AG04449 (cell line): ENCODE measurements at regions not wholly inside any gene's neighbourhood (a gene's known extent, or its start where the extent isn't known, plus 50 kb on each side); places are given as distances from the start of the nearest gene placed in this dataset.
"Not testable (repeated sequence)": the region's sequence is repeated elsewhere in the genome, so short reads cannot be mapped to it uniquely, and the experiment has no call there.

Experiments used
- CTCF ChIA-PET: fragments of 350-600 bp; formaldehyde crosslinking; extraction: SDS; loops from one replicate; lab custom pipeline; 2021; ENCODE audit warnings: antibody characterized with exemption; lab: Yijun Ruan, JAX
- POLR2A ChIA-PET: fragments of 400-600, 350-600 bp; formaldehyde crosslinking; extraction: SDS; loops from one replicate; lab custom pipeline; 2020; ENCODE audit warnings: antibody characterized with exemption, inconsistent platforms; lab: Yijun Ruan, JAX
- DNase-seq: peaks from one replicate; pipeline ENCODE4 v3.0.0-alpha.2; 2010; ENCODE audit warnings: low read depth, low spot score
- H3K4me3 ChIP-seq: 2 replicates; pipeline ENCODE4 v1.5.1; 2011; ENCODE audit warnings: low read depth, mild to moderate bottlenecking, control low read depth, low read length
- CTCF ChIP-seq: IDR thresholded peaks from one replicate; pipeline ENCODE4 v1.5.1; 2011; ENCODE audit warnings: mild to moderate bottlenecking, moderate library complexity, low read length, control low read depth, inconsistent platforms; ENCODE audit not compliant: insufficient read depth; ENCODE audit errors: missing control alignments

DNA sequence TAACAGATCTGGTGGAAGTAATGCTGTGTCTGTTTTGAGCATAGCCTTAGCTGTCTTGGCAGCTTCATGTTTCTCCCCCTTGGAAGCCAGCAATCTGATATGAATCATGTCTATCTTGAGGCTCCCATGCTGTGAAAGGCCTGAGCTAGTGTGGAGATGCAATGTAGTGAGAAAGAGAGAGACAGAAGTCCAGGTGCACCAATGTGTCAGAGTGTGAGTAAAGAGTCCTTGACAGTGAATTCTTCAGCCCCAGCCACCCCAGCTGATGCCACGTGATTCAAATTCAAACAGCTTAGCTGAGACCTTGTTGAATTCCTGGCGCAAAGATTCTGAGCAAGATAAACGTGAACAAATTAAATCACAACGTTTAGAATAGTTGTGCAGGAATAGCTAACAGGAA is 704.2 kb downstream of the EDEM1 start:
- no peak for TF ChIP-seq CTCF
- POLR2A ChIA-PET: no interaction called here
- no peak for DNase-seq
- H3K4me3 ChIP-seq: no peak overlapping the region
- CTCF ChIA-PET: no interaction called here

DNA sequence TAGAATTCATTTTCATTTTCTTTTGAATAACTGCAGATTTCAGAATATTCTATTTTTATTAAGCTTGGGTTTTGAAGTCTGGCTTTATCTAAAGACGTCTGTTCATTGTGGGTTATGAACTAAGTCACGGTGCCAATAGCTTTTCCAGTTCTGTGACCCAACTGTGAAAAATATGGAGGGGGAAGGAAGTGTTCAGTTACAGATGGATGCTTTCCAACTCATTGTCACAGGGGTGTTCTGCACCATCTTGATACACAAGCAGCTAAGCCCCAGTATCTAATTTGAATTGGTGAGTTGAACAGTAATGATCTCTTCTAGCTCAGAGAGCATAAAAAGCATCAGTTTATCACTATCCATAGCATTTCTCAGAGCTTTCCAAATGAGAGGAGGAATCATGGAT is 710.6 kb downstream of the EDEM1 start:
- no peak for DNase-seq
- CTCF ChIA-PET: no interaction called here
- no peak for TF ChIP-seq CTCF
- H3K4me3 ChIP-seq: no peak overlapping the region
- POLR2A ChIA-PET: no interaction called here

DNA sequence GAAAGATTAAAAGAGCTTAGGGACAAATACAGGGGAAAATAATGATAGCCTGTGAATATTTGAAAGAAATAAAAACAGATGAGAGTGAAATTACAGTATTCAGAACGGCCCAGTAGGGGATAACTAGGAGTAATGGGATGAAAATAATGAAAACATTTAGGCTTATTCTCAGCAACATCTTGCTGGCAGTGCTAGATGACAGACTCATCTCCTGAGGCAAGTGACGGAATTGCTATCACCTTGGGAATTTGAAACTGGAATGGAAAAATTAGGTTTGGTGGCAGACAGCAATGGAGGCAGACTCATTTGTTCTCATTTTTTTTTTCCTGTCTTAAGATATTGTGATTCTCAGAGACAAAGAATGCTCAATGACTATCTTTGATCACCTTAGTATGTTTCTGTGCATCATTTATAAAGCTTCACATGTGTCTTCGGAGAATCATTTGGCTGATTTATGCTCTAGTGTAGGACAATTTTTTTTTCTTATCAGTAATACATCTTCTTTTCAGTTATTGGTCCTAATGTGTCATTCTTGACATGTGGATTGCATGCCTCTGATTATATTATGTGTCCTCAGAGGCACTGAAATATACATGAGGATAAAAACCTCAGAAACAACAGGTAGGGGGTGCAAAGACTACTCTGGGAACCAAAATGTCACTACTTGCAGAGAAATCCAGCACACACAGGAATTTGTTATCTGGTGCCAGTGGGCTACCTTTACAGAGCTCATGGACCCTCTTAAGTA is 711.7 kb downstream of the EDEM1 start:
- no peak for TF ChIP-seq CTCF
- no peak overlapping the region for H3K4me3 ChIP-seq
- ChIA-PET POLR2A (no interaction called here), CTCF (no interaction called here)
- no peak for DNase-seq

DNA sequence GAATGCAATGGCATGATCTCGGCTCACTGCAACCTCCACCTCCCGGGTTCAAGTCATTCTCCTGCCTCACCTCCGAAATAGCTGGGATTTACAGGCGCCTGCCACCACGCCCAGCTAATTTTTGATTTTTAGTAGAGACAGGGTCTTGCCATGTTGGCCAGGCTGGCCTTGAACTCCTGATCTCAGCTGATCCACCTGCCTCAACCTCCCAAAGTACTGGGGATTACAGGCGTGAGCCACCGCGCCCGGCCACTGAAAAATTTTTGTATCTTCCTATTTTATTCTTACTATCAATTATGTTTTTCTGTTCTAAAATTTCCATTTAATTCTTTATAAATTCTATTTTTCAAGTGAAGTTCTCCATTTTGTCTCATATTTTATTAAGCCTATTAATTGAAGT is 730.4 kb downstream of the EDEM1 start:
- no peak for TF ChIP-seq CTCF
- DNase-seq: no peak
- ChIA-PET CTCF (no interaction called here), POLR2A (no interaction called here)
- no peak overlapping the region for H3K4me3 ChIP-seq

DNA sequence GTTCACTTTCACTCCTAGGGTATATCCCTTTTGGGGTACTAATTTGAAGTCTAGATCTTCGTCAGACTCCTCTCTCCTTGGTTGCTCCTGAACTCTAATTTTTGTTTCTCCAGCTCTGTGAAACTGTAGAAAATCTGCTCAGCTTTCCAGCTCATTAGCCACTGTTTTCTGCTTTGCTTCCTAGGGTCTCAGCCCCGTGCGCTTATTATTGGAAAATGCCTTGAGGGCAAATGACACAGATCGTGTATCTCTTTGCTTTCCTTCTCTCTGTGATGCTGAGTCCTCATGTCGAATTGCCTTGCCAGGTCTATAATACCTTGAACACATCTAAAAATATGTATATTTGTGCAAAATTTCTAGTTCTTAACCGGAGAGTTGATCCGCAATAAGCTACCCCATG is 731.1 kb downstream of the EDEM1 start:
- no peak for DNase-seq
- ChIA-PET CTCF (no interaction called here), POLR2A (no interaction called here)
- no peak overlapping the region for H3K4me3 ChIP-seq
- no peak for TF ChIP-seq CTCF

DNA sequence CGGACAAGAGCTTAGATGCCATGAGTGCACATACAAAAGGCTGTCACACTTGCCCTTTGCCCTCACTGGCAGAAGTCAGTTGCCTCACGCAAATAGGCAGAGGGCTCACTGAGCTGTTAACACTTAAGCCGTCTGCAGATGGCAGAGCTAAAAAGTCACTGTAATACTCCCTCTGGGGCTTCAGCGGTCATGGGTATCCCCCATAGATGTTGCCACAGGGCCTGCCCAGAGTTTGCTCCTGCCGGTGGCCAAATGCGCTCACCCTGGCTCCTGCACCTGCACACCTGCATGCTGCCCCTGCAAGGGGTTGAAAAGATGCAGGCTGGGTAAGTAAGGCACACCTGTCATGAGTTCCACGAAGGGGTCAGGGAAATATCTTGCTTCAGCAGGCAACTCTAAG is 741.5 kb downstream of the EDEM1 start:
- no peak overlapping the region for H3K4me3 ChIP-seq
- no peak for DNase-seq
- TF ChIP-seq CTCF: no peak
- ChIA-PET POLR2A (no interaction called here), CTCF (no interaction called here)

DNA sequence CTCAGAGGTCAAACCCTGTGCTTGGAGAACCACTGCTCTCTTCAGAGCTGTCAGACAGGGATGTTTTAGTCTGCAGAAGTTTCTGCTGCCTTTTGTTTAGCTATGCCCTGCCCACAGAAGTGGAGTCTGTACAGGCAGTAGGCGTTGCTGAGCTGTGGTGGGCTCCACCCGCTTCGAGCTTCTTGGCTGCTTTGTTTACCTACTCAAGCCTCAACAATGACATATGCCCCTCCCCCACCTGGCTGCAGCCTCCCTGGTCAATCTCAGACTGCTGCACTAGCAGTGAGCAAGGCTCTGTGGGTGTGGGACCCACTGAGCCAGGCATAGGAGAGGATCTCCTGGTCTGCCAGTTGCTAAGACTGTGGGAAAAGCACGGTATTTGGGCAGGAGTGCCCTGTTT is 756.6 kb downstream of the EDEM1 start:
- CTCF ChIA-PET, POLR2A ChIA-PET, DNase-seq, H3K4me3 ChIP-seq: not testable (repeated sequence)
